Activated CD8-positive, alpha-beta T cell treated with anti-CD3 and anti-CD28 coated beads, Interleukin-2, amount 10 ng/mL, durations not matched to agents 7 days and 5 days (primary cell): ENCODE measurements at regions not wholly inside any gene's neighbourhood (a gene's known extent, or its start where the extent isn't known, plus 50 kb on each side); places are given as distances from the start of the nearest gene placed in this dataset.
"Not testable (repeated sequence)": the region's sequence is repeated elsewhere in the genome, so short reads cannot be mapped to it uniquely, and the experiment has no call there.

Source experiments
- ATAC-seq: fragments of 150-1000 bp; cut with Tn5 transposase; one replicate; pipeline ENCODE4 v1.10.0; 2021; ENCODE audit warnings: moderate library complexity
- CTCF ChIA-PET: fragments of 350-600 bp; sonication (Branson Sonifier 250); formaldehyde crosslinking; loops from one replicate; lab custom pipeline; 2021; ENCODE audit warnings: antibody characterized with exemption; lab: Charles Lee
- POLR2A ChIA-PET: fragments of 350-600 bp; sonication (Branson Sonifier 250); formaldehyde crosslinking; loops from one replicate; lab custom pipeline; 2021; ENCODE audit warnings: antibody characterized with exemption; lab: Charles Lee
- DNase-seq: peaks from one replicate; pipeline ENCODE4 v3.0.0-alpha.2; 2020
- H3K27ac Mint-ChIP-seq: one replicate; pipeline ENCODE4 v1.8.0; 2021; ENCODE audit warnings: mild to moderate bottlenecking, mixed read lengths
- H3K27me3 Mint-ChIP-seq: one replicate; pipeline ENCODE4 v1.8.0; 2021; ENCODE audit warnings: low read depth, mixed read lengths
- H3K36me3 Mint-ChIP-seq: one replicate; pipeline ENCODE4 v1.8.0; 2021; ENCODE audit warnings: low read depth, mixed read lengths
- H3K4me1 Mint-ChIP-seq: one replicate; pipeline ENCODE4 v1.8.0; 2021; ENCODE audit warnings: low read depth, mixed read lengths
- H3K4me3 Mint-ChIP-seq: one replicate; pipeline ENCODE4 v1.8.0; 2021; ENCODE audit warnings: mild to moderate bottlenecking, mixed read lengths
- H3K9me3 Mint-ChIP-seq: one replicate; pipeline ENCODE4 v1.8.0; 2022; ENCODE audit warnings: mixed read lengths; ENCODE audit not compliant: insufficient read depth

- ATAC-seq (no peak), DNase-seq (no peak)
- H3K27me3 Mint-ChIP-seq = no peaks in the 10 kb centered on the region
- no peak overlapping the region for H3K4me3 Mint-ChIP-seq
- no peaks in the 10 kb centered on the region for H3K4me1 Mint-ChIP-seq
- ChIA-PET POLR2A (no interaction called here), CTCF (no interaction called here)
- H3K27ac Mint-ChIP-seq = no peak overlapping the region
- no peaks in the 10 kb centered on the region for H3K9me3 Mint-ChIP-seq
- no peaks in the 10 kb centered on the region for H3K36me3 Mint-ChIP-seq
Observed at GRCh38 chr13:101003566-101003965, 329.0 kb upstream of the TMTC4 start.

GRCh38 chr13:100989392-100989791 is 314.8 kb upstream of the TMTC4 start:
- Mint-ChIP-seq H3K27me3 (no peaks in the 10 kb centered on the region), H3K4me1 (no peaks in the 10 kb centered on the region), H3K4me3 (no peak overlapping the region), H3K36me3 (no peaks in the 10 kb centered on the region), H3K9me3 (no peaks in the 10 kb centered on the region), H3K27ac (no peak overlapping the region)
- ChIA-PET CTCF (no interaction called here), POLR2A (no interaction called here)
- DNase-seq (no peak), ATAC-seq (no peak)

- ChIA-PET CTCF (no interaction called here), POLR2A (no interaction called here)
- Mint-ChIP-seq H3K4me3 (no peak overlapping the region), H3K4me1 (no peaks in the 10 kb centered on the region), H3K9me3 (no peaks in the 10 kb centered on the region), H3K36me3 (no peaks in the 10 kb centered on the region), H3K27me3 (no peaks in the 10 kb centered on the region), H3K27ac (no peak overlapping the region)
- ATAC-seq = no peak
- no peak for DNase-seq
Observed at GRCh38 chr13:100988921-100989320, 314.3 kb upstream of the TMTC4 start.

- CTCF ChIA-PET = no interaction called here
- H3K9me3 Mint-ChIP-seq = no peaks in the 10 kb centered on the region
Observed at GRCh38 chr13:100987948-100988347, 313.4 kb upstream of the TMTC4 start.

GRCh38 chr13:100986571-100986970 is 312.0 kb upstream of the TMTC4 start:
- ATAC-seq (no peak), DNase-seq (no peak)
- Mint-ChIP-seq H3K36me3 (no peaks in the 10 kb centered on the region), H3K4me1 (no peaks in the 10 kb centered on the region), H3K27me3 (no peaks in the 10 kb centered on the region), H3K27ac (no peak overlapping the region), H3K4me3 (no peak overlapping the region), H3K9me3 (no peaks in the 10 kb centered on the region)
- ChIA-PET POLR2A (no interaction called here), CTCF (no interaction called here)

More at GRCh38 chr13:100987948-100988347, 313.4 kb upstream of the TMTC4 start:
- H3K27ac Mint-ChIP-seq = no peak overlapping the region
- POLR2A ChIA-PET = no interaction called here
- ATAC-seq = no peak
- H3K4me3 Mint-ChIP-seq = no peak overlapping the region
- H3K36me3 Mint-ChIP-seq = no peaks in the 10 kb centered on the region
- no peaks in the 10 kb centered on the region for H3K4me1 Mint-ChIP-seq
- no peaks in the 10 kb centered on the region for H3K27me3 Mint-ChIP-seq
- no peak for DNase-seq

- ATAC-seq = no peak
- H3K36me3 Mint-ChIP-seq = no peaks in the 10 kb centered on the region
- no peaks in the 10 kb centered on the region for H3K27me3 Mint-ChIP-seq
- no peaks in the 10 kb centered on the region for H3K9me3 Mint-ChIP-seq
- H3K27ac Mint-ChIP-seq = no peak overlapping the region
- H3K4me3 Mint-ChIP-seq = no peak overlapping the region
- ChIA-PET POLR2A (no interaction called here), CTCF (no interaction called here)
- DNase-seq = no peak
- H3K4me1 Mint-ChIP-seq = no peaks in the 10 kb centered on the region
Observed at GRCh38 chr13:100984085-100984705, 309.6 kb upstream of the TMTC4 start.

GRCh38 chr13:100983111-100983510 is 308.5 kb upstream of the TMTC4 start:
- Mint-ChIP-seq H3K36me3 (no peaks in the 10 kb centered on the region), H3K27me3 (no peaks in the 10 kb centered on the region), H3K9me3 (no peaks in the 10 kb centered on the region), H3K27ac (no peak overlapping the region), H3K4me3 (no peak overlapping the region), H3K4me1 (no peaks in the 10 kb centered on the region)
- ATAC-seq (no peak), DNase-seq (no peak)
- CTCF ChIA-PET = interaction anchor here (0.5 kb wide), 1 partner anchor 145 kb away, joined by 4 read pairs; no protein-coding TSS in a partner anchor
- POLR2A ChIA-PET = no interaction called here

- POLR2A ChIA-PET = no interaction called here
- Mint-ChIP-seq H3K4me3 (no peak overlapping the region), H3K4me1 (no peaks in the 10 kb centered on the region), H3K36me3 (no peaks in the 10 kb centered on the region), H3K27ac (no peak overlapping the region), H3K27me3 (no peaks in the 10 kb centered on the region), H3K9me3 (no peaks in the 10 kb centered on the region)
- no peak for ATAC-seq
- CTCF ChIA-PET = no interaction called here
- no peak for DNase-seq
Observed at GRCh38 chr13:100980171-100980570, 305.6 kb upstream of the TMTC4 start.

- CTCF ChIA-PET = no interaction called here
- POLR2A ChIA-PET = no interaction called here
- Mint-ChIP-seq H3K9me3 (no peaks in the 10 kb centered on the region), H3K27ac (no peak overlapping the region), H3K36me3 (no peaks in the 10 kb centered on the region), H3K27me3 (no peaks in the 10 kb centered on the region), H3K4me3 (no peak overlapping the region), H3K4me1 (no peaks in the 10 kb centered on the region)
- DNase-seq (no peak), ATAC-seq (no peak)
Observed at GRCh38 chr13:100977841-100978240, 303.2 kb upstream of the TMTC4 start.

- no peak for ATAC-seq
- POLR2A ChIA-PET = no interaction called here
- no peaks in the 10 kb centered on the region for H3K27me3 Mint-ChIP-seq
Observed at GRCh38 chr13:100976993-100977392, 302.4 kb upstream of the TMTC4 start.

GRCh38 chr13:100975666-100976065 is 301.1 kb upstream of the TMTC4 start:
- H3K4me1 Mint-ChIP-seq, H3K27me3 Mint-ChIP-seq, CTCF ChIA-PET, H3K36me3 Mint-ChIP-seq, ATAC-seq, H3K4me3 Mint-ChIP-seq, H3K9me3 Mint-ChIP-seq, DNase-seq, POLR2A ChIA-PET, H3K27ac Mint-ChIP-seq: not testable (repeated sequence)

More at GRCh38 chr13:100976993-100977392, 302.4 kb upstream of the TMTC4 start:
- DNase-seq = no peak
- Mint-ChIP-seq H3K27ac (no peak overlapping the region), H3K4me3 (no peak overlapping the region), H3K9me3 (peaks cover 6% of the 10 kb centered on the region), H3K36me3 (no peaks in the 10 kb centered on the region), H3K4me1 (no peaks in the 10 kb centered on the region)
- CTCF ChIA-PET = no interaction called here

- CTCF ChIA-PET = no interaction called here
- Mint-ChIP-seq H3K9me3 (no peaks in the 10 kb centered on the region), H3K36me3 (no peaks in the 10 kb centered on the region), H3K4me1 (no peaks in the 10 kb centered on the region), H3K27ac (no peak overlapping the region), H3K4me3 (no peak overlapping the region), H3K27me3 (no peaks in the 10 kb centered on the region)
- no peak for DNase-seq
- no peak for ATAC-seq
- POLR2A ChIA-PET = no interaction called here
Observed at GRCh38 chr13:100962585-100962984, 288.0 kb upstream of the TMTC4 start.

- POLR2A ChIA-PET = no interaction called here
- DNase-seq (no peak), ATAC-seq (no peak)
- Mint-ChIP-seq H3K27ac (no peak overlapping the region), H3K4me1 (no peaks in the 10 kb centered on the region), H3K36me3 (no peaks in the 10 kb centered on the region), H3K27me3 (no peaks in the 10 kb centered on the region), H3K4me3 (no peak overlapping the region), H3K9me3 (no peaks in the 10 kb centered on the region)
- CTCF ChIA-PET = no interaction called here
Observed at GRCh38 chr13:100961186-100961585, 286.6 kb upstream of the TMTC4 start.
